ENCODE measurements at regions not wholly inside any gene's neighbourhood (a gene's known extent, or its start where the extent isn't known, plus 50 kb on each side); places are given as distances from the start of the nearest gene placed in this dataset.

- no peak for TF ChIP-seq CTCF (IDR thresholded peaks at IDR 0.05; ENCODE audit: low read depth, low read length)
- no peak for DNase-seq
- no peaks in the 10 kb centered on the region for H3K9me3 ChIP-seq
- no peaks in the 10 kb centered on the region for H3K36me3 ChIP-seq
- no peaks in the 10 kb centered on the region for H3K27me3 ChIP-seq
- no peak overlapping the region for H3K4me3 ChIP-seq (ENCODE audit: low read depth, low read length)
- H3K4me1 ChIP-seq = no peaks in the 10 kb centered on the region
Measured at GRCh38 chr3:55357796-55358195, 129.3 kb downstream of the WNT5A start.

- no peak for TF ChIP-seq CTCF (IDR thresholded peaks at IDR 0.05; ENCODE audit: low read depth, low read length)
- Histone ChIP-seq H3K4me1 (no peaks in the 10 kb centered on the region), H3K36me3 (no peaks in the 10 kb centered on the region), H3K4me3 (ENCODE audit: low read depth, low read length) (no peak overlapping the region), H3K27me3 (no peaks in the 10 kb centered on the region), H3K9me3 (no peaks in the 10 kb centered on the region)
- DNase-seq = no peak
Measured at GRCh38 chr3:55352668-55353067, 134.4 kb downstream of the WNT5A start.

- Histone ChIP-seq H3K4me1 (no peaks in the 10 kb centered on the region), H3K27me3 (no peaks in the 10 kb centered on the region), H3K36me3 (no peaks in the 10 kb centered on the region), H3K9me3 (no peaks in the 10 kb centered on the region), H3K4me3 (ENCODE audit: low read depth, low read length) (no peak overlapping the region)
- DNase-seq = no peak
- no peak for TF ChIP-seq CTCF (IDR thresholded peaks at IDR 0.05; ENCODE audit: low read depth, low read length)
Measured at GRCh38 chr3:55349851-55350250, 137.3 kb downstream of the WNT5A start.

DNA sequence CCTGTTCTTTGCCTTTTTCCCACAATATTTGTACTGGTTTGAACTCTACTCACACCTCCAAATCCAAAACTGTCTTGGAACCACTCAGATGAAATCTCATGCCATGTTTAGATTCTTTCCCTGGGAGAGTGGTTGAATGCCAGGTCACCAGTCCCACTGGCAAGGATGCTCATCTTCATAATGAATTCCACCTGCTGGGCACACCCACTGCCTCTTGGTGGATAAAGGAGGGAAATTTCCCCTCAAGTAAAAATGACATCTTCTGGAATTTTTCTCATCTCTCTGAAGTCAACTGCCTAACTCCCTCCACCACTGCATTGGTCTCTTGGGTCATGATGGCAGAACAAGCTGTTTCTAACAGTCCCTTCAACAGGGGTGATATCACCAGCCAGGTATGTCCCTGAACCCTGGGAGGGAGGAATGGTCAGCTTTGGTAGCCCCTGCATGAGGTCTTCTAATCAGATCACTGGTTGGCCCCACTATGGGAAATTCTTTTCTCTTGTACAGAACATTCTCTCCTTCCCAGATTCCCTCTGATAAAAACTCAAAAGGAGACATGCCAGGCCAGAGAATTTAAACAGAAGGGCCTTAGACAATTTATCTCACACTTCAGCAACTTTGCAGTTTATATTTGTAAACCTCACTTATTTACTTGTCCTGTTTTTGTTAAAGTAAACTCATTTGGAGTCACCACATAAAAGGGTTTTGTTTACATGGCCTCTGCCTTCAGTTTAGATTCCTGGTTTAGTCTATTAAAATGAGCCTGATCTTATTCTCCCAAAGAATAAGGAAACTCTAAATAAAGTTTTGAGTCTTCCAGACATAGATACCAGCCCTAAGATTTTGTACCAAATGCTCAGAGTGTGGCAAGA, 143.4 kb downstream of the WNT5A start:
- no peak for DNase-seq
- TF ChIP-seq CTCF (IDR thresholded peaks at IDR 0.05; ENCODE audit: low read depth, low read length) = no peak
- H3K9me3 ChIP-seq = no peaks in the 10 kb centered on the region
- no peak overlapping the region for H3K4me3 ChIP-seq (ENCODE audit: low read depth, low read length)
- no peaks in the 10 kb centered on the region for H3K27me3 ChIP-seq
- H3K36me3 ChIP-seq = no peaks in the 10 kb centered on the region
- H3K4me1 ChIP-seq = no peaks in the 10 kb centered on the region

DNA sequence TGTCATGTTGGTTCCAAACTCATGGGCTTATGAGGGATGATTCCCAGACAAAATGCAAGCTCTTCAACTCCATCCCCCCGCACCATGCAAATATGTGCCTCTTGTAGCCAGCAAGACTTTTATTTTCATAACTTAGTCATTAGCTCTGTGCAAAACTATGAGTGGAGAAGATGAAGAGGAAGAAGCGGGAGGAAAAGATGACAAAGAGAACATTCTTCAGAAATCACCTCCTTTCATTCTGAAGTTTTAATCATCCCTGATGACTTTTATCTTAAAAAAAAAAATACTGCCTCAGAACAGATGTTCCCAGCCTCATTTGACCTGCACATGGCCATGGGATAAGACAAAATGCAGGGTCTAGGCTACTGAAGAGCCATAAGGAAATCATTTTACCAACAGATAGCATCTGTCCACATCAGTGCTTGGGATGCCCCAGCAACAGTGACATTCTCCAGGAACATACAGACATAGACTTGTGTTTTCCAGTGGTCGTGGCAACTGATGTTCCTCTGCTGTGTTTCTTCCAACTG, 145.5 kb downstream of the WNT5A start:
- Histone ChIP-seq H3K27me3 (no peaks in the 10 kb centered on the region), H3K36me3 (no peaks in the 10 kb centered on the region), H3K9me3 (no peaks in the 10 kb centered on the region), H3K4me1 (no peaks in the 10 kb centered on the region), H3K4me3 (ENCODE audit: low read depth, low read length) (no peak overlapping the region)
- DNase-seq = no peak
- TF ChIP-seq CTCF (IDR thresholded peaks at IDR 0.05; ENCODE audit: low read depth, low read length) = no peak

DNA sequence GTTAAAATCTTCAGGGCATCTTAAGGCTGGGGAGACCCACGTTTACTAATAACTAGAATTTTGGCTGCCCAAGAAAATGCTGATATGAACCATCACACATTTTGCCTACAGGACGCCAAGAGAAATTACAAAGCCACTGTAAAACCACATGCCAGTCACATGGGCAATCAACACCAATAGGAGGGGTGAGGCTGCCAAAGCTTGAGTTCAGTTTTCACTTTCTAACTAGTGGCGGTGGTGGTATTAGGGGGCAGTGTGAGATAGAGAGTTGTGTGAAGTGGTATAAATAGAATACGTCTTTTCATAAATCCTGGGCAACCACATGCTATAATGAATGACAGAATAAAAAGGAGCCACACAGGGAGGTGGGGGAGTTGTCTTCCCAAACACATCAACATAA, 147.3 kb downstream of the WNT5A start:
- no peak for DNase-seq
- Histone ChIP-seq H3K27me3 (no peaks in the 10 kb centered on the region), H3K9me3 (no peaks in the 10 kb centered on the region)

More for the DNA sequence above, 147.3 kb downstream of the WNT5A start:
- H3K4me1 ChIP-seq = no peaks in the 10 kb centered on the region
- TF ChIP-seq CTCF (IDR thresholded peaks at IDR 0.05; ENCODE audit: low read depth, low read length) = no peak
- H3K4me3 ChIP-seq (ENCODE audit: low read depth, low read length) = no peak overlapping the region
- H3K36me3 ChIP-seq = no peaks in the 10 kb centered on the region
